Ishikawa (cell line): ENCODE measurements at regions not wholly inside any gene's neighbourhood (a gene's known extent, or its start where the extent isn't known, plus 50 kb on each side); places are given as distances from the start of the nearest gene placed in this dataset.

Experiments
- EP300 ChIP-seq: IDR thresholded peaks from 2 replicates; pipeline ENCODE4 v1.6.1; 2012; ENCODE audit warnings: borderline replicate concordance
- TEAD4 ChIP-seq: IDR thresholded peaks from 2 replicates; pipeline ENCODE4 v1.6.1; 2012
- ZBTB7A ChIP-seq: IDR thresholded peaks from 2 replicates; pipeline ENCODE4 v1.6.1; 2012; ENCODE audit warnings: low read depth
- TF ChIP-seq, protein P1 (sequence below): IDR thresholded peaks from 2 replicates; pipeline ENCODE4 v1.6.1; 2012

- TF ChIP-seq, protein P1, sequence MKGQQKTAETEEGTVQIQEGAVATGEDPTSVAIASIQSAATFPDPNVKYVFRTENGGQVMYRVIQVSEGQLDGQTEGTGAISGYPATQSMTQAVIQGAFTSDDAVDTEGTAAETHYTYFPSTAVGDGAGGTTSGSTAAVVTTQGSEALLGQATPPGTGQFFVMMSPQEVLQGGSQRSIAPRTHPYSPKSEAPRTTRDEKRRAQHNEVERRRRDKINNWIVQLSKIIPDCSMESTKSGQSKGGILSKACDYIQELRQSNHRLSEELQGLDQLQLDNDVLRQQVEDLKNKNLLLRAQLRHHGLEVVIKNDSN: no peak
- TF ChIP-seq ZBTB7A: no peak
- TF ChIP-seq TEAD4: peak; percentile 65
- TF ChIP-seq EP300: peak; percentile 69
Observed at GRCh38 chr1:182189535-182190066, 128.1 kb upstream of the ZNF648 start.
